ENCODE measurements at regions not wholly inside any gene's neighbourhood (a gene's known extent, or its start where the extent isn't known, plus 50 kb on each side); places are given as distances from the start of the nearest gene placed in this dataset.

- TF ChIP-seq ZNF532 (CRISPR knock-in tag; IDR thresholded peaks at IDR 0.05; ENCODE audit: borderline replicate concordance): no peak
- TF ChIP-seq AFF4 (CRISPR knock-in tag; IDR thresholded peaks at IDR 0.05; ENCODE audit: borderline replicate concordance): no peak
- TF ChIP-seq RORB (CRISPR knock-in tag; IDR thresholded peaks at IDR 0.05): no peak
- no peak for TF ChIP-seq GABPB1 (CRISPR knock-in tag; IDR thresholded peaks at IDR 0.05)
Observed at GRCh38 chr9:109704546-109704945, 75.5 kb upstream of the PALM2AKAP2 start (continued).

GRCh38 chr9:109705515-109705914 lies 74.5 kb upstream of the PALM2AKAP2 start:
- ChIA-PET CTCF (no interaction called here), POLR2A (no interaction called here)
- no peaks in the 10 kb centered on the region for H3K4me1 Mint-ChIP-seq
- H3K36me3 Mint-ChIP-seq: no peaks in the 10 kb centered on the region
- no peak overlapping the region for H3K27ac Mint-ChIP-seq
- DNase-seq (ENCODE audit: low spot score): no peak
- ATAC-seq: peak; percentile 78
- no peaks in the 10 kb centered on the region for H3K27me3 Mint-ChIP-seq (ENCODE audit: low read depth)
- H3K4me3 Mint-ChIP-seq: no peak overlapping the region
- H3K9me3 Mint-ChIP-seq: peaks cover 3% of the 10 kb centered on the region
- TF ChIP-seq IRF2 (CRISPR knock-in tag; IDR thresholded peaks at IDR 0.05; ENCODE audit: borderline replicate concordance, low read depth): no peak
- no peak for TF ChIP-seq ERG (CRISPR knock-in tag; IDR thresholded peaks at IDR 0.05)
- TF ChIP-seq MYBL2 (CRISPR knock-in tag; IDR thresholded peaks at IDR 0.05): no peak
- TF ChIP-seq ZNF138 (CRISPR knock-in tag; conservative IDR thresholded peaks at IDR 0.05): no peak
- TF ChIP-seq ZMAT4 (CRISPR knock-in tag; IDR thresholded peaks at IDR 0.05): no peak
- no peak for TF ChIP-seq JAZF1 (CRISPR knock-in tag; IDR thresholded peaks at IDR 0.05)
- TF ChIP-seq SMAD3 (CRISPR knock-in tag; IDR thresholded peaks at IDR 0.05; ENCODE audit: borderline replicate concordance): no peak
- no peak for TF ChIP-seq ATF1 (CRISPR knock-in tag; IDR thresholded peaks at IDR 0.05)
- TF ChIP-seq GRHL2 (CRISPR knock-in tag; IDR thresholded peaks at IDR 0.05; ENCODE audit: insufficient replicate concordance, severe bottlenecking): no peak
- TF ChIP-seq ZNF263 (CRISPR knock-in tag; IDR thresholded peaks at IDR 0.05; ENCODE audit: low read depth): no peak
- no peak for TF ChIP-seq USF2 (CRISPR knock-in tag; IDR thresholded peaks at IDR 0.05)
- no peak for TF ChIP-seq TCF7 (CRISPR knock-in tag; IDR thresholded peaks at IDR 0.05; ENCODE audit: low read depth)
- no peak for TF ChIP-seq ETV6 (CRISPR knock-in tag; IDR thresholded peaks at IDR 0.05)
- TF ChIP-seq ARID4B (CRISPR knock-in tag; IDR thresholded peaks at IDR 0.05; ENCODE audit: borderline replicate concordance): no peak
- TF ChIP-seq CBFB (CRISPR knock-in tag; IDR thresholded peaks at IDR 0.05; ENCODE audit: low read depth): no peak
- TF ChIP-seq ZNF121 (CRISPR knock-in tag; IDR thresholded peaks at IDR 0.05): no peak
